ENCODE measurements at regions not wholly inside any gene's neighbourhood (a gene's known extent, or its start where the extent isn't known, plus 50 kb on each side); places are given as distances from the start of the nearest gene placed in this dataset.

- Histone ChIP-seq H3K36me3 (ENCODE audit: control insufficient read depth, low read depth, low read length) (no peaks in the 10 kb centered on the region), H3K4me3 (ENCODE audit: low read length) (no peak overlapping the region), H3K9ac (ENCODE audit: low read length) (no peak overlapping the region), H3K4me1 (ENCODE audit: control insufficient read depth, low read depth, low read length) (peaks cover 8% of the 10 kb centered on the region), H3K27ac (ENCODE audit: low read length) (no peak overlapping the region), H3K27me3 (ENCODE audit: control insufficient read depth, insufficient read depth, low read length) (no peaks in the 10 kb centered on the region), H3K9me3 (ENCODE audit: control insufficient read depth, low read depth, low read length) (no peaks in the 10 kb centered on the region)
Observed at GRCh38 chr7:22569586-22570321, 69.8 kb upstream of the STEAP1B start.

- Histone ChIP-seq H3K9ac (ENCODE audit: low read length) (no peak overlapping the region), H3K4me1 (ENCODE audit: control insufficient read depth, low read depth, low read length) (peaks cover 30% of the 10 kb centered on the region)
Observed at GRCh38 chr7:22566592-22566991, 66.6 kb upstream of the STEAP1B start.

GRCh38 chr7:22566176-22566575, 66.2 kb upstream of the STEAP1B start:
- Histone ChIP-seq H3K27me3 (ENCODE audit: control insufficient read depth, insufficient read depth, low read length) (no peaks in the 10 kb centered on the region), H3K4me3 (ENCODE audit: low read length) (no peak overlapping the region), H3K9ac (ENCODE audit: low read length) (no peak overlapping the region), H3K27ac (ENCODE audit: low read length) (no peak overlapping the region), H3K36me3 (ENCODE audit: control insufficient read depth, low read depth, low read length) (no peaks in the 10 kb centered on the region), H3K9me3 (ENCODE audit: control insufficient read depth, low read depth, low read length) (no peaks in the 10 kb centered on the region), H3K4me1 (ENCODE audit: control insufficient read depth, low read depth, low read length) (peaks cover 34% of the 10 kb centered on the region)

More at GRCh38 chr7:22566592-22566991, 66.6 kb upstream of the STEAP1B start:
- no peak overlapping the region for H3K27ac ChIP-seq (ENCODE audit: low read length)
- no peaks in the 10 kb centered on the region for H3K36me3 ChIP-seq (ENCODE audit: control insufficient read depth, low read depth, low read length)
- no peaks in the 10 kb centered on the region for H3K27me3 ChIP-seq (ENCODE audit: control insufficient read depth, insufficient read depth, low read length)
- no peaks in the 10 kb centered on the region for H3K9me3 ChIP-seq (ENCODE audit: control insufficient read depth, low read depth, low read length)
- H3K4me3 ChIP-seq (ENCODE audit: low read length): no peak overlapping the region

GRCh38 chr7:22565315-22565811, 65.4 kb upstream of the STEAP1B start:
- Histone ChIP-seq H3K27ac (ENCODE audit: low read length) (no peak overlapping the region), H3K4me3 (ENCODE audit: low read length) (no peak overlapping the region), H3K4me1 (ENCODE audit: control insufficient read depth, low read depth, low read length) (peaks cover 34% of the 10 kb centered on the region), H3K9ac (ENCODE audit: low read length) (no peak overlapping the region), H3K36me3 (ENCODE audit: control insufficient read depth, low read depth, low read length) (no peaks in the 10 kb centered on the region), H3K27me3 (ENCODE audit: control insufficient read depth, insufficient read depth, low read length) (no peaks in the 10 kb centered on the region), H3K9me3 (ENCODE audit: control insufficient read depth, low read depth, low read length) (no peaks in the 10 kb centered on the region)

GRCh38 chr7:22564511-22565045, 64.6 kb upstream of the STEAP1B start:
- H3K4me3 ChIP-seq (ENCODE audit: low read length): no peak overlapping the region

GRCh38 chr7:22563621-22564241, 63.7 kb upstream of the STEAP1B start:
- no peak overlapping the region for H3K4me3 ChIP-seq (ENCODE audit: low read length)
- H3K36me3 ChIP-seq (ENCODE audit: control insufficient read depth, low read depth, low read length): no peaks in the 10 kb centered on the region
- no peak overlapping the region for H3K27ac ChIP-seq (ENCODE audit: low read length)
- no peaks in the 10 kb centered on the region for H3K27me3 ChIP-seq (ENCODE audit: control insufficient read depth, insufficient read depth, low read length)
- H3K9me3 ChIP-seq (ENCODE audit: control insufficient read depth, low read depth, low read length): no peaks in the 10 kb centered on the region
- H3K9ac ChIP-seq (ENCODE audit: low read length): no peak overlapping the region
- peaks cover 38% of the 10 kb centered on the region for H3K4me1 ChIP-seq (ENCODE audit: control insufficient read depth, low read depth, low read length)

More at GRCh38 chr7:22564511-22565045, 64.6 kb upstream of the STEAP1B start:
- no peaks in the 10 kb centered on the region for H3K36me3 ChIP-seq (ENCODE audit: control insufficient read depth, low read depth, low read length)
- no peak overlapping the region for H3K27ac ChIP-seq (ENCODE audit: low read length)
- H3K4me1 ChIP-seq (ENCODE audit: control insufficient read depth, low read depth, low read length): peaks cover 38% of the 10 kb centered on the region
- H3K9me3 ChIP-seq (ENCODE audit: control insufficient read depth, low read depth, low read length): no peaks in the 10 kb centered on the region
- no peaks in the 10 kb centered on the region for H3K27me3 ChIP-seq (ENCODE audit: control insufficient read depth, insufficient read depth, low read length)
- no peak overlapping the region for H3K9ac ChIP-seq (ENCODE audit: low read length)

GRCh38 chr7:22563032-22563501, 63.1 kb upstream of the STEAP1B start:
- no peak overlapping the region for H3K9ac ChIP-seq (ENCODE audit: low read length)
- no peak overlapping the region for H3K4me3 ChIP-seq (ENCODE audit: low read length)
- H3K27ac ChIP-seq (ENCODE audit: low read length): no peak overlapping the region
- peaks cover 38% of the 10 kb centered on the region for H3K4me1 ChIP-seq (ENCODE audit: control insufficient read depth, low read depth, low read length)
- no peaks in the 10 kb centered on the region for H3K36me3 ChIP-seq (ENCODE audit: control insufficient read depth, low read depth, low read length)
- no peaks in the 10 kb centered on the region for H3K27me3 ChIP-seq (ENCODE audit: control insufficient read depth, insufficient read depth, low read length)
- no peaks in the 10 kb centered on the region for H3K9me3 ChIP-seq (ENCODE audit: control insufficient read depth, low read depth, low read length)

- no peak overlapping the region for H3K27ac ChIP-seq (ENCODE audit: low read length)
- H3K4me1 ChIP-seq (ENCODE audit: control insufficient read depth, low read depth, low read length): peaks cover 38% of the 10 kb centered on the region
- H3K27me3 ChIP-seq (ENCODE audit: control insufficient read depth, insufficient read depth, low read length): no peaks in the 10 kb centered on the region
- H3K9ac ChIP-seq (ENCODE audit: low read length): no peak overlapping the region
- H3K4me3 ChIP-seq (ENCODE audit: low read length): peak overlapping the region; percentile 33
- no peaks in the 10 kb centered on the region for H3K9me3 ChIP-seq (ENCODE audit: control insufficient read depth, low read depth, low read length)
- H3K36me3 ChIP-seq (ENCODE audit: control insufficient read depth, low read depth, low read length): no peaks in the 10 kb centered on the region
Observed at GRCh38 chr7:22561895-22562593, 62.1 kb upstream of the STEAP1B start.

- H3K9me3 ChIP-seq (ENCODE audit: control insufficient read depth, low read depth, low read length): no peaks in the 10 kb centered on the region
- peak overlapping the region; percentile 33 for H3K4me3 ChIP-seq (ENCODE audit: low read length)
- H3K36me3 ChIP-seq (ENCODE audit: control insufficient read depth, low read depth, low read length): no peaks in the 10 kb centered on the region
- no peak overlapping the region for H3K27ac ChIP-seq (ENCODE audit: low read length)
- no peaks in the 10 kb centered on the region for H3K27me3 ChIP-seq (ENCODE audit: control insufficient read depth, insufficient read depth, low read length)
- H3K9ac ChIP-seq (ENCODE audit: low read length): no peak overlapping the region
- peaks cover 38% of the 10 kb centered on the region for H3K4me1 ChIP-seq (ENCODE audit: control insufficient read depth, low read depth, low read length)
Observed at GRCh38 chr7:22561321-22561811, 61.4 kb upstream of the STEAP1B start.

- H3K4me1 ChIP-seq (ENCODE audit: control insufficient read depth, low read depth, low read length): peaks cover 32% of the 10 kb centered on the region
- H3K27me3 ChIP-seq (ENCODE audit: control insufficient read depth, insufficient read depth, low read length): no peaks in the 10 kb centered on the region
- H3K9me3 ChIP-seq (ENCODE audit: control insufficient read depth, low read depth, low read length): no peaks in the 10 kb centered on the region
- no peak overlapping the region for H3K9ac ChIP-seq (ENCODE audit: low read length)
- no peaks in the 10 kb centered on the region for H3K36me3 ChIP-seq (ENCODE audit: control insufficient read depth, low read depth, low read length)
- H3K4me3 ChIP-seq (ENCODE audit: low read length): no peak overlapping the region
- H3K27ac ChIP-seq (ENCODE audit: low read length): no peak overlapping the region
Observed at GRCh38 chr7:22559829-22560489, 60.0 kb upstream of the STEAP1B start.

- H3K27me3 ChIP-seq (ENCODE audit: control insufficient read depth, insufficient read depth, low read length): no peaks in the 10 kb centered on the region
Observed at GRCh38 chr7:22557167-22557566, 57.2 kb upstream of the STEAP1B start.

More at GRCh38 chr7:22557167-22557566, 57.2 kb upstream of the STEAP1B start:
- Histone ChIP-seq H3K9ac (ENCODE audit: low read length) (no peak overlapping the region), H3K9me3 (ENCODE audit: control insufficient read depth, low read depth, low read length) (no peaks in the 10 kb centered on the region), H3K4me3 (ENCODE audit: low read length) (no peak overlapping the region), H3K36me3 (ENCODE audit: control insufficient read depth, low read depth, low read length) (no peaks in the 10 kb centered on the region), H3K27ac (ENCODE audit: low read length) (no peak overlapping the region), H3K4me1 (ENCODE audit: control insufficient read depth, low read depth, low read length) (peaks cover 11% of the 10 kb centered on the region)
